MG63 (cell line): ENCODE measurements at regions not wholly inside any gene's neighbourhood (a gene's known extent, or its start where the extent isn't known, plus 50 kb on each side); places are given as distances from the start of the nearest gene placed in this dataset.
A peak's percentile ranks its signal among the peaks of the same experiment; 100 is the strongest.
"Not testable (repeated sequence)": the region's sequence is repeated elsewhere in the genome, so short reads cannot be mapped to it uniquely, and the experiment has no call there.

Source experiments
- DNase-seq: peaks from one replicate; pipeline ENCODE4 v3.0.0-alpha.2; 2020
- H3K27me3 ChIP-seq: fragments of 250-450 bp; sonication (Bioruptor Pico); 2 replicates; pipeline ENCODE4 v1.5.1; 2020; ENCODE audit warnings: mild to moderate bottlenecking, moderate library complexity
- H3K36me3 ChIP-seq: fragments of 250-450 bp; sonication (Bioruptor Pico); 2 replicates; pipeline ENCODE4 v1.5.1; 2020; ENCODE audit warnings: mild to moderate bottlenecking, moderate library complexity
- H3K4me3 ChIP-seq: fragments of 250-450 bp; sonication (Bioruptor Pico); 2 replicates; pipeline ENCODE4 v1.5.1; 2020; ENCODE audit warnings: mild to moderate bottlenecking, moderate library complexity
- H3K9me3 ChIP-seq: fragments of 250-450 bp; sonication (Bioruptor Pico); 2 replicates; pipeline ENCODE4 v1.5.1; 2020; ENCODE audit warnings: mild to moderate bottlenecking, moderate library complexity

DNA sequence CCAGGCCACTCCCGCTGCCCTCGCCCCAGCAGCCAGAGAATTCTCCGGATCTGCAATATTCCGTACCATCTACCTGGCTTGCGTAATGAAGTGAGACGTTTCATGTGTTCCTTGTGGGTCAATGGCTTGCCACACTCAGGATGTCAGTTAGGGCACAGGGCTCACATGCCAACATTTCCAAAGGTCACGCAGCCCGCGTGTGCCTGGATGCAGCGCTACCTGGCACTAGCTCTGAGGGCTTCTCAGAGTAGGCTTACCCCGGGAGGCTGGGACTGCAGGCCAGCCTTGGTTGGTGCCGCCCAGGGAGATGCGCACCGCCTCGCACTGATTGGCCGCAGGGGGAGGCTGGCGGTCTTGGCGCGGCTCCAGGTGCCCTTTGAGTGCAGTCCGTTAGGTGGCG, 274.0 kb downstream of the TSPY2 start:
- H3K4me3 ChIP-seq, H3K27me3 ChIP-seq, H3K36me3 ChIP-seq, H3K9me3 ChIP-seq, DNase-seq: not testable (repeated sequence)

- not testable (repeated sequence) for H3K27me3 ChIP-seq, DNase-seq, H3K36me3 ChIP-seq, H3K9me3 ChIP-seq, H3K4me3 ChIP-seq
Measured at GRCh38 chrY:6544076-6544756, 298.2 kb downstream of the TSPY2 start.

GRCh38 chrY:6544757-6545083, 298.7 kb downstream of the TSPY2 start:
- not testable (repeated sequence) for H3K36me3 ChIP-seq, DNase-seq, H3K27me3 ChIP-seq, H3K4me3 ChIP-seq, H3K9me3 ChIP-seq

DNA sequence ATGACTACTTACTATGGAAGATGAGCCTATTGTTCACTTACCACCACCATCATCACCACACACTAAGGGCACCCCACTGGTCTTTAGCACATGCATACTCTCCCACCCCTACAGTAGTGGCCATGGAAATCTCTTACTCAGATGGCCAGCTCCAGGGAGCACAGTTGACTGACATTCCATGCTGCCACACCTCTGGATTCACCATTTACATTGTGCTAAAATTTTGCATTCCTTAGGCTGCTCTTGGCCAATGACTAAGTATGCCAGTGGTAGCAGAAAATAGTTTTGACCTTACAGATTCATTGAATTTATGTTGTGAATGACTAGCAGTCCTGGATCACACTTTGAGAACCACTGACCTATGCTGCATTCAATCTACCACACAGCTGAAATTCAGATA, 306.9 kb downstream of the TSPY2 start:
- H3K4me3 ChIP-seq, H3K27me3 ChIP-seq, H3K36me3 ChIP-seq, H3K9me3 ChIP-seq: not testable (repeated sequence)
- peak; percentile 22 for DNase-seq

DNA sequence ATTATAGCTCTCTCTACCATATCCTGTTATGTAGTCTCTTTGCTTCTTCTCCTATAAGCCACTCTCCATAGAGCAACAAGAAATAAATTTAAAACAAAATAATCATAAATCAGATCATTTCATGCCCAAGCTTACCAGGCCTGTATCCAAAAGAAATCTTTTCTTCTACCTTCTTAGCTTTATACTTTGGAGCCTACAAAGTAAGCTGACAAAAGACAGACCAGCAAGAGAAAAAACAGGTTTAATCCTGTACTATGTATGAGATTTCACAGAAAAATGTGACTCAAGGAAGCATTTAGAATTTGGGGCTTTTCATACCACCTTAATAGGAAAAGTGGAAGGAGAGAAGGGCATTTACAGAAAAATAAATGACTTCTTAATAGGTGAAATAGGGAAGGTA, 321.0 kb downstream of the TSPY2 start:
- H3K4me3 ChIP-seq, H3K36me3 ChIP-seq, DNase-seq: not testable (repeated sequence)

More for the DNA sequence above, 321.0 kb downstream of the TSPY2 start:
- H3K9me3 ChIP-seq, H3K27me3 ChIP-seq: not testable (repeated sequence)
